ENCODE measurements at regions not wholly inside any gene's neighbourhood (a gene's known extent, or its start where the extent isn't known, plus 50 kb on each side); places are given as distances from the start of the nearest gene placed in this dataset.

DNA sequence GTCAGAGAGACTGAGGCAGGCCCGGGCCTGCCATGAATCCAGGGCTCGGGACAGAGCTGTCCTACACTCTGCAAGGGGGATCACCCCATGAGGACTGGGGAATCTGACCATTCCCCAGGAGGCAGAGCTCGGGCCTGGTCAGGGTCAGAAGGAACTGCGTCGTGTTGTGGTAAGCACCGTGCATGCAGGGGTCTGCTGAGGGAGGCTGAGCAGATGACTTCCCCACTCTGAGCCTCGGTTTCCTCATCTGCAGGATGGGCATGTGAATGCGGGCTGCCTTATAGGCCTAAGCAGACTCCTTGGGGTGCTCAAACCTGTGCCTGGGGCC lies 61.6 kb upstream of the IQSEC1 start:
- TF ChIP-seq EZH2phosphoT487 (IDR thresholded peaks at IDR 0.05; ENCODE audit: low read length), result no peak
- H3K27me3 ChIP-seq (replicated peaks; ENCODE audit: insufficient read depth, low read length), result no peaks in the 10 kb centered on the region

DNA sequence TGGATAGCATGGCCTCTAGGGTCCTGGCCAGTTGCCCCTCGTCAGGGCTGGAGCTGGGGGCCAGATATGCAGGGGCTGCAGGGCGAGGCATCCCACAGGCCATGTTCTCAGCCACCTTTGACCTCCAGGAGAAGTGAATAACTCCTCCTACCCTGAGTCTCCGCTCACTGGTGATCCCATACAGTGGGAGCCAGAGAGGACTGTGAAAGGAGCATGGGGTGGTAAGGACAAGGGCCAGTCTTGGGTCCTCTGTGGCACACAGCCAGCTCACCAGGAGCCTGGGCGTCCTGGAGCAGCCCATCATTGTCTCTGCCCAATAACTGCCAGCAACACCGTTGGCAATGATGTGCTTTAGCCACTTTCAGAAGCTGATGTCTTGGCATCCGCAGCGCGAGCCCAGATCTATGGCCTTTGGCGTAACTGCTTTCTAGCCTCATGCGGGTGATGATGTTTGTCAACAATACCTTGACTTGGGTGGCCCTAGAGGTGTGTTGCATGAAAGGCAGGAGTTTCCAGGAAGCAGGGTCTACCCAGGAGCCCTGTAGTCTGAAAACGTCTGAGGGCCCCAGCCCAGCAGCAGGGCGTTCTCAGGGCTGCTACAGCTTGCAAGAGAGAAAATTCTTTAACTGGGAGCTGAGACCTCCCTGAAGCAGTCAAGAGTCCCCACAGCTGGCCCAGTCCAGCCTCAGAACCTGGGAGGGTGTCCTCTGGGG lies 61.1 kb upstream of the IQSEC1 start:
- Histone ChIP-seq H3K27me3 (replicated peaks; ENCODE audit: insufficient read depth, low read length) (no peaks in the 10 kb centered on the region), H4K20me1 (ENCODE audit: insufficient read depth, low read length) (no peaks in the 10 kb centered on the region), H3K36me3 (replicated peaks; ENCODE audit: insufficient read depth, low read length) (no peaks in the 10 kb centered on the region), H3K9me2 (replicated peaks; ENCODE audit: insufficient read depth, low read length) (no peaks in the 10 kb centered on the region), H2AFZ (ENCODE audit: low read length) (no peak overlapping the region), H3K9me3 (replicated peaks; ENCODE audit: insufficient read depth, low read length) (no peaks in the 10 kb centered on the region), H3K4me3 (ENCODE audit: low read length) (no peak overlapping the region), H3K27ac (ENCODE audit: low read length) (no peak overlapping the region), H3K9ac (ENCODE audit: low read length) (no peak overlapping the region), H3F3A (ENCODE audit: insufficient read depth, low read length) (no peaks in the 10 kb centered on the region), H3K4me2 (ENCODE audit: low read depth, low read length) (no peak overlapping the region), H3K4me1 (ENCODE audit: low read length) (no peaks in the 10 kb centered on the region), H3K79me2 (ENCODE audit: low read length) (no peaks in the 10 kb centered on the region)
- TF ChIP-seq EZH2phosphoT487 (IDR thresholded peaks at IDR 0.05; ENCODE audit: low read length) (no peak), EZH2 (optimal IDR thresholded peaks at IDR 0.05; ENCODE audit: low read depth, low read length) (no peak)
- TF ChIP-seq, protein P1, sequence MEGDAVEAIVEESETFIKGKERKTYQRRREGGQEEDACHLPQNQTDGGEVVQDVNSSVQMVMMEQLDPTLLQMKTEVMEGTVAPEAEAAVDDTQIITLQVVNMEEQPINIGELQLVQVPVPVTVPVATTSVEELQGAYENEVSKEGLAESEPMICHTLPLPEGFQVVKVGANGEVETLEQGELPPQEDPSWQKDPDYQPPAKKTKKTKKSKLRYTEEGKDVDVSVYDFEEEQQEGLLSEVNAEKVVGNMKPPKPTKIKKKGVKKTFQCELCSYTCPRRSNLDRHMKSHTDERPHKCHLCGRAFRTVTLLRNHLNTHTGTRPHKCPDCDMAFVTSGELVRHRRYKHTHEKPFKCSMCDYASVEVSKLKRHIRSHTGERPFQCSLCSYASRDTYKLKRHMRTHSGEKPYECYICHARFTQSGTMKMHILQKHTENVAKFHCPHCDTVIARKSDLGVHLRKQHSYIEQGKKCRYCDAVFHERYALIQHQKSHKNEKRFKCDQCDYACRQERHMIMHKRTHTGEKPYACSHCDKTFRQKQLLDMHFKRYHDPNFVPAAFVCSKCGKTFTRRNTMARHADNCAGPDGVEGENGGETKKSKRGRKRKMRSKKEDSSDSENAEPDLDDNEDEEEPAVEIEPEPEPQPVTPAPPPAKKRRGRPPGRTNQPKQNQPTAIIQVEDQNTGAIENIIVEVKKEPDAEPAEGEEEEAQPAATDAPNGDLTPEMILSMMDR (IDR thresholded peaks at IDR 0.05; ENCODE audit: low read length), result no peak
- DNase-seq, result no peak

More for the DNA sequence above, 61.6 kb upstream of the IQSEC1 start:
- Histone ChIP-seq H3K9me3 (replicated peaks; ENCODE audit: insufficient read depth, low read length) (no peaks in the 10 kb centered on the region), H3K9ac (ENCODE audit: low read length) (no peak overlapping the region), H3K4me2 (ENCODE audit: low read depth, low read length) (no peak overlapping the region), H2AFZ (ENCODE audit: low read length) (no peak overlapping the region), H3F3A (ENCODE audit: insufficient read depth, low read length) (no peaks in the 10 kb centered on the region), H3K4me1 (ENCODE audit: low read length) (no peaks in the 10 kb centered on the region), H3K79me2 (ENCODE audit: low read length) (no peaks in the 10 kb centered on the region), H3K27ac (ENCODE audit: low read length) (no peak overlapping the region), H3K9me2 (replicated peaks; ENCODE audit: insufficient read depth, low read length) (no peaks in the 10 kb centered on the region), H4K20me1 (ENCODE audit: insufficient read depth, low read length) (no peaks in the 10 kb centered on the region), H3K36me3 (replicated peaks; ENCODE audit: insufficient read depth, low read length) (no peaks in the 10 kb centered on the region), H3K4me3 (ENCODE audit: low read length) (no peak overlapping the region)
- DNase-seq, result no peak

DNA sequence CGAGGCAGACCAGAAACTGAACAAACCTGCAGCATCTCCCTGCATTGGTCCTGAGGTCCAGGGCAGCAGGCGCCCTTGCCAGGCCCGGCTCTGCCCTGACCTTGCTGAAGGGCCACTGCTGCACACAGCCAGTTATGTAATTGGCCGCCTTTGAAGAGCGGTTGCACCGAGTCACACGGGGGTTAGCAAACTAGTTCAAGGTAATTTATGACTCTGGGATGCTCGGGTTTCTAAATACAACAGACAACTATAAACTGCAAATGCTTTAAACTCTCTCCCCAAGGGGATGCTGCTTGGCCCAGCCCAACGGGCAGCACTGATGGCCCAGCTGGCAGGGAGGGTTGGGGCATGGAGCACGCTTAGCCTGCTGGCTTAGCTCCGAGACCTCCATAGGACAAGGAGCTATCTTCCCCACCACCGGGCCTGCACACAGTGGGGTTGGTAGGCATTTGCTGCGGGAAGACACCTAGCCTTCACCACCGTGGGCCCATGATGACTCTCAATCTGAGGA lies 60.3 kb upstream of the IQSEC1 start:
- H2AFZ ChIP-seq (ENCODE audit: low read length), result no peak overlapping the region
- no peaks in the 10 kb centered on the region for H4K20me1 ChIP-seq (ENCODE audit: insufficient read depth, low read length)
- no peaks in the 10 kb centered on the region for H3K27me3 ChIP-seq (replicated peaks; ENCODE audit: insufficient read depth, low read length)
- no peak overlapping the region for H3K4me2 ChIP-seq (ENCODE audit: low read depth, low read length)
- H3K9me3 ChIP-seq (replicated peaks; ENCODE audit: insufficient read depth, low read length), result no peaks in the 10 kb centered on the region
- H3K4me3 ChIP-seq (ENCODE audit: low read length), result no peak overlapping the region
- TF ChIP-seq EZH2 (optimal IDR thresholded peaks at IDR 0.05; ENCODE audit: low read depth, low read length) (no peak), EZH2phosphoT487 (IDR thresholded peaks at IDR 0.05; ENCODE audit: low read length) (no peak)
- TF ChIP-seq, protein P1 (IDR thresholded peaks at IDR 0.05; ENCODE audit: low read length), result no peak
- DNase-seq, result no peak
- H3K9ac ChIP-seq (ENCODE audit: low read length), result no peak overlapping the region
- H3K4me1 ChIP-seq (ENCODE audit: low read length), result no peaks in the 10 kb centered on the region
- H3K79me2 ChIP-seq (ENCODE audit: low read length), result no peaks in the 10 kb centered on the region
- no peak overlapping the region for H3K27ac ChIP-seq (ENCODE audit: low read length)
- no peaks in the 10 kb centered on the region for H3K36me3 ChIP-seq (replicated peaks; ENCODE audit: insufficient read depth, low read length)
- no peaks in the 10 kb centered on the region for H3F3A ChIP-seq (ENCODE audit: insufficient read depth, low read length)
- H3K9me2 ChIP-seq (replicated peaks; ENCODE audit: insufficient read depth, low read length), result no peaks in the 10 kb centered on the region

DNA sequence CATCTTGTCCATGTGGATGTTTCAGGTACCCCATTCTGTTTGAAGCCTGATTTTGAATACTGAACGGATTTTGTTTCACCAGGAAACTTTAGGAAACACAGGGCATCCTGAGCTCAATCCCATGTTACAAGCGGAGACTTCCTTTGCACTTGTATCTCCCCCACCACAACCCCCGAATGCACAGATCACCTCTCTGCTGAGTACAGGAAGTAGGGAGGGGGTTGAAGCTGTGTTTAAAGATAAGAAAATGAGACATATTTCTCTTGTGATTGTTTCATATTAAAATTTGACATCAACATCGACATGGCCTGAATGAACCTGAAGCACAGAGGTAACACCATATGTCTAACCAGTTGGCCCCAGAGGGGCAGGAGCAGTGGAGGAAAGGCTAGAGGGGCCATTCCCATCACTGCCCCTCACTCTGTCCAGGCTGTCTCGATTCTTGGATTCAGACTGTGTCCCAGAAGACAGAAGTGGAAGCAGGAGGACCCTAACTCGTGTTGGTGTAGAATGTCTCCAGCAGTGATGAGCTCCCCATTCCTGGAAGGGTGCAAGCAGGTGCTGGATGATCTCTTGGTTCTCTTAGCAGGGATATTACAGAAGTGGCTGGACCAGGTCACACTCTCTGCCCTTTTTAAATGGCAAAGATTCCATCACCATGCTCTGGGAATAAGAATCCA lies 59.6 kb upstream of the IQSEC1 start:
- Histone ChIP-seq H3K79me2 (ENCODE audit: low read length) (no peaks in the 10 kb centered on the region), H4K20me1 (ENCODE audit: insufficient read depth, low read length) (no peaks in the 10 kb centered on the region), H3K27ac (ENCODE audit: low read length) (no peak overlapping the region), H3K36me3 (replicated peaks; ENCODE audit: insufficient read depth, low read length) (no peaks in the 10 kb centered on the region), H3K4me3 (ENCODE audit: low read length) (no peak overlapping the region), H3F3A (ENCODE audit: insufficient read depth, low read length) (no peaks in the 10 kb centered on the region), H3K9ac (ENCODE audit: low read length) (no peak overlapping the region), H3K9me2 (replicated peaks; ENCODE audit: insufficient read depth, low read length) (no peaks in the 10 kb centered on the region), H3K4me2 (ENCODE audit: low read depth, low read length) (no peak overlapping the region), H3K9me3 (replicated peaks; ENCODE audit: insufficient read depth, low read length) (no peaks in the 10 kb centered on the region), H2AFZ (ENCODE audit: low read length) (no peak overlapping the region), H3K4me1 (ENCODE audit: low read length) (no peaks in the 10 kb centered on the region), H3K27me3 (replicated peaks; ENCODE audit: insufficient read depth, low read length) (no peaks in the 10 kb centered on the region)
- no peak for TF ChIP-seq EZH2 (optimal IDR thresholded peaks at IDR 0.05; ENCODE audit: low read depth, low read length)
- TF ChIP-seq EZH2phosphoT487 (IDR thresholded peaks at IDR 0.05; ENCODE audit: low read length), result no peak
- TF ChIP-seq, protein P1 (IDR thresholded peaks at IDR 0.05; ENCODE audit: low read length), result no peak
- no peak for DNase-seq
